ENCODE measurements at regions not wholly inside any gene's neighbourhood (a gene's known extent, or its start where the extent isn't known, plus 50 kb on each side); places are given as distances from the start of the nearest gene placed in this dataset.
"Not testable (repeated sequence)": the region's sequence is repeated elsewhere in the genome, so short reads cannot be mapped to it uniquely, and the experiment has no call there.

DNA sequence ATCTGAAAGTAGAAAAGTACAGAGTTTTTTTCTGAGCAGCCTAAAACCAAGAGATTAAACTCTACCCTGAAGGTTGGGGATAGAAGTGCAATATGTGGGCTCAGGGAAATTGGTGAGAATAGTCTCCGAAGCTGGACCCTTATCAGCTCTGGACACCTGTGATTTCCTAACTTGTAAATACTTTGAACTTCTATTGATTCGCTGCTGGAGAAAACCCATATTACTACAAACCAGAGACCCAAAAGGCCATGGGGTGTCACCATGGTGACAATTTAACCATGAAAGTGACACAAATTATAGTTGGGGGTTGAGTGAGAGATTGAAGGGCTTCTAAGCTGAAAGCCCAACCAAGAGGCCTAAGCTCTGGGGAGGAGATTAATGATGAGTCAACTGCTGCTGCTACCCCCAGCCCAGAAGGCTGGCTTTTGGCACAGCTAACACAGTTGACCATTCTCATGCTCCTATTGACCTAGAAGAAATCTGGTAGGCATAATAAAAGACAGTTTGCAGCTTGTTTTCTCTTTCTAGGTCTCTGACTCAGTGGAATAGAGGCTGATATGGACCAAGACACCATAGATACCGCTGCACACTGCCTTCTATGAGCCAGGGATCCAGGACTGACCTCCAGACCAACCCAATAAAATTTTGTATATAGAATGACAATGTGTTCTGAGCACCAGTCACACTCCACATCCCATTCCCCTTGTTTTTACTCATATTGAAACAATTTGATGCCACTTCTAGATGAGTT, 131.9 kb upstream of the FNDC3A start:
- DNase-seq, result no peak

DNA sequence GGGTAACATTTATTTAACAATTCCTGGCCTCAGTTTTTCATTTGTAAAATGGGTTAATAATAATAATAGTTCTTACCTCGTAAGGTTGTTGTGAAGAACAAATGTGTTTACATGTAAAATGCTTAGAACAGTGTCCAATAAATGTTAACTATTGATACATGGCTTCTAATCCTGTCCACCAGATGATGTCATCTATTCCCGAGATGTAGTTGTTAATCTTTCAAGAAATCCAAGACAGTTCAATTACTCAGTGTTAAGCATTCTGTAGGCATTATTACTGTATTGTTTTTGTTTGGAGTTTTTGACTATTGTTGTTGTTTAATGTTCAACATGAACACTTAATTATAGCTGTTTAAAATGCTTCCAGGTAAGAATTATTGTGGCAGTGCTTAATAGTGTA, 131.0 kb upstream of the FNDC3A start:
- DNase-seq, result no peak

DNA sequence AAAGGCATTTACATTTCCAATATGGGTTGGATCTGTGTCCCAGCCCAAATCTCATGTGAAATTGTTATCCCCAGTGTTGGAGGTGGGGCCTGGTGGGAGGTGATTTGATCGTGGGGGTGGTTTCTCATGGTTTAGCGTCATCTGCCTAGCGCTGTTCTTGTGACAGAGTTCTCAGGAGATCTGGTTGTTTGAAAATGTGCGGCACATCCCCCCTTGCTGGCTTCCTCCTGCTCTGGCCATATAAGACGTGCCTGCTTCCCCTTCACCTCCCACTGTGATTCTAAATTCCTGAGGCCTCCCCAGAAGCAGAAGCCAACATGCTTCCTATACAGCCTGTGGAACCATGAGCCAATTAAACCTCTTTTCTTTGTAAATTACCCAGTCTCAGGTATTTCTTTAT, 126.2 kb upstream of the FNDC3A start:
- no peak for DNase-seq

DNA sequence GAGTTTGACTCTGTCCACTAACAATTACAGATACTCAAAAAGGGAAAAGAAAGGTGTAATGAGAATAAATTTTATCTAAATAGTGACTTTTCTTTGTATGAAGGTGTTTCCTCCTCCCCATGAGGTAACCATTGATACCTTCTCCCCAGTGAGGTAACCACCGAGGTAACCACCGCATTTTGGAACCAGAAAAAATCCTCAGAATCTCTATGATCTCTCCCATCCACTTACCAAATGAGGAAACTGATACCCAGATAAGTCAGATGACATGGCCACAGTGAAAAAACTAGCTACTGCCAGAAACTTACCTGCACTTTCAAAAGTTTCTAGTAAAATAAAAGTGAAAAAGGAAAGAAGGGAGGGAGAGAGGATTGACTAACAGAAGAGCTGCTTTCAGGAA, 124.0 kb upstream of the FNDC3A start:
- no peak for DNase-seq

DNA sequence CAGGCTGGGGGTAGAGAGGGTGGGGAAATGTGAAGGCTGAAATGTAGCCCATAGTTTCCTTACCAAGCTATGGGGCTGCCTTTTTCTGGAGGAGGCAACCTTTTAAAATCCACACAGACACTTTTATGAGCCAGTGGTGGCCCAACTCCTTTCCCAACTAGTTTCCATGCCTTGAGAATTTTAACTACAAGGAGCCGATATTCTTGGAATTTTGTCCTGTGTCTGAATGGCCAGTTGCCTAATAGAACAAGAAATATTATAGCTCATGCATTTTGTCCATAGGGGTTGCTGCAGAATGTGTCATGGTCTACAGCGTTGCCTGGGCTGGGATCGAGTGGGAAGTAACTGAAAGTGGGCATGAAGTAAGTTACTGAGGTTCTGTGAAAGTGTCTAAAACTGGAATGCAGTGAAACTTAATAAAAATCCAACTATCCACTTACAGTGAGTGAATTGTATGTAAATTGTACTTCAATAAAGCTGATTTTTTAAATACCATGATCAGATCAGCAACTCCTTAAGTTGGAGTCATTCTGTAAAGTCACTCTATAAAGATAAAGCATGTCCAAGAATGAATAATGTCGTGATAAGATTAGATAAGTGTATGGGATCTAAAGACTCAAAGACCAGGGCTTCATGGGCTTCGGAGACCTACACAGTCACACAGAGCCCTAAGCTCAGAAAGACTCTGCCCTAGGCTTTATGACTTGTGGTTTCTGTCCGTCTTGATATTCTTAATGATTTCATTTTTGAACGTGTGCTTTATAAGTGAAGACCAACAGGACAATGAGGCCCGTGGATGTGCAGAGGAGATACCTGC, 122.6 kb upstream of the FNDC3A start:
- DNase-seq, result no peak

DNA sequence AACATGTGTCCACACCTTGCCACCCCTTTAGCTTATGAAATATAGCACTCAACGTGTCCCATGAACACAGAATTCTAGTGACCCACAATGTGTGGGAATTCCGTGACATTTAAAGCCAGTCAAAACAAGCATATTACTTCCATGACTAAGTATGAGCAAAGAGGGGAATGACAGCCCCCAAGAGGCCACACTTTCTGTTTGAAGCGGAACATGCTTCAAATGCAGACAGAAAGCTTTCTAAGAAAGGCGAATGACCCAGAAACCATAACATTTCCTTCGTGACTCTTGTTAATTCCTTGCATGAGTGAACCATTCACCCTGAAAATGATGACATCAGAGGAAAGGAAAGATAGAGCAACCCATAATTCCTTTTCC, 122.0 kb upstream of the FNDC3A start:
- no peak for DNase-seq

DNA sequence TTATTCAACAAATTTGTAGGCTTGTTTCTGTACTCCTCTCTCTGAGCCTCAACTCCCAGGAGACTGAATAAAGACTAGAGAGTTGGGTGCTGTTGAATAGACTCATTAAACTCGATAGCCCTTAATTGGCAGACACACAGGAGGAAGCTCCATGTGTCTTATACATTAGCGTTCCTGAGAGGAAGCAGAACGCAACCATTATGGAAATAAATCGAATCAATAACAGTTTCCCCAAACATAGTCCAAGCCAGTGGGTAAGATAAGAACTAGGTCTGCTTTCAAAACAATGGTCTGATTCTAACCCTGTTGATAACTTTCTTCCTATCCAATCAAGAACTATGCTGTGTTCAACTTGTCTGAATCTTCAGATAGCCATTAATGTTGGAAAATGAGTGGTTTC, 118.1 kb upstream of the FNDC3A start:
- no peak for DNase-seq

DNA sequence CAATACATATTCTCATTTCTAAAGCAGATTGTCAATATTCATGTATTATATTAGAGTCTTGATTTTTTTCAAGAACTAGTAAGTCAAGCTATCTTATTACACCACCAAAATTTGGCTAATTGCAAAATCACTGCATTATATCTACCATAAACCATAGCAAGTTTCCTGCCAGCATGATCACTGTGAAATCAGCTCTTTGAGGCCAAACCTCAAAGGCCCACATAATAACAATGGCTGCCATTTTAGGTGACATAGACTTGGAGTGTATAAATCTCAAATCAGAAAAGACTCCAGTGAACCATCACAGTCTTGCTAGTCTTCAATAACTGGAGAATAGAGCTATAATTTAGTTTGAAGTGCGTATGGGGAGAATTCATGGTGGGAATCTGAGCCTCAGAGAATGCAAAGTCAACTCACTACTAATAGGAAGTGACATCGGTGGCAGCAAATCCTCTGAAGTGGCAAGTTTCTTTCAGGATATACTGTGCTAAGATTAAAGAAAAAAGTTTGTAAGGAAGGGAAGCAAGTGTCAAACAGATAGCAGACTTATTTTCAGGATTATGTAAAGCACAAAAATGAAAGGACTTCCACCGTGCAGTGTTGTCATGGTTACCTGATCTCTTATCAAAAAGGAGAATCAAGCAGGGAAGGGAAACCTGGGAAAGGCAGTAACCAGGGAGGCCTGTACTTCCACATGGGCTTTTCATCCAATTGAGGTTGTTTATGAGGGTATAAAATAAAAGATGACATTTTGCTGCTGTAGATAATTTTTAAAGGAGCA, 117.4 kb upstream of the FNDC3A start:
- DNase-seq, result no peak

DNA sequence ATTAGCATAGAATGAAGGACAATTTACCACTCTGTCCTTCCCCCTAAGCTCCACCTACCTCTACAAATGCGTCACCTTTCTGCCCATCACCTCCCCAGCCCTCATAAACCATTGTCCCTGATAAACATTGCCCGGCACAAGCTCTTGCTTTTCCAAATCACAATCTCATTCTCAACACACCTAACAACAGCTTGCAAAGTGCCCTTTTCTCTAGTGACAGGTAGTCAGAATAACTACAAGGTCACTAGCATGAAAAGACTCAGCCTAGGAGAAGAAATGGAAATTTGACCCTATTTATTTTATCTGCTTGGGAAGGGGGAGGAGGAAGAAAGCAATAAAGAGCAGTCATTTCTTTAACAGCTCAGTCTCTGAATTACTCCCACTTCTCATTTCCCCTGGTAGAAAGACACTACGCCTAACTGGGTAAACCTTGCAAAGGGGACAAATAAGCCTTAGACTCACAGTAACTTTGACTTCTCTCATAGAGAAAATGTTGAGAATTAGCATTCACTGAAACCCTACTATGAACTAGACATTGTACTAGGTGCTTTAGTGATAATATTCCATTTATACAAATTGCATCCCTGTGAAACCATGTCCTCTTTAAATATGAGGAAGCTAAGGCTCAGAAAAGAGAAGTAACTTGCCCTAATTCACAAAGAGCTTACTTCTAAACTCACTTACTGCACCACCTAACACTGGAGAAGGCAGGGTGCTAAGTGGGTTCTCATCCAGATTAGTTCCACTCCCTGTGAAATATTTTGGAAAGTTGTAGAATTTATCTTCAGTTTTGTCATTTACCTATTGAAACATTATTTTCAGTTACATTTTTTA, 116.2 kb upstream of the FNDC3A start:
- DNase-seq, result no peak

DNA sequence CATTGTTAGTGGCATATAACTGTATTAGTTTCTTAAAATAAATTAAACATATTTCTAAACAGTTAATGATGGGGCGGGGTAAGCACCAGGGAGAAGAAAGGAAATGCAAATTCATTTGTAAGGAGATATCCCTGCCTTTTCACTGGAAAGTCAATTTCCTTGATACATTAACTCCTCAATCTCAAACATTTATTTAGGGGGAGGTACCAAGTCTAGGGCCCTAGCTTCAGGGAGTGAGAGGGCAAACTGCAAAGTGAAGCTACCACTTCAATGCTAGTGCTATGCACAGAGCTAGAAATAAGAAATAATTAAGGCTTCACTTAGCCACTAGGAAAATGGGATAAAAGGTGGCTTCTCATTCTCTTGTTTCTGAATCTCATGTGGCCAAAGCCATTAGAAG, 115.3 kb upstream of the FNDC3A start:
- DNase-seq, result no peak

DNA sequence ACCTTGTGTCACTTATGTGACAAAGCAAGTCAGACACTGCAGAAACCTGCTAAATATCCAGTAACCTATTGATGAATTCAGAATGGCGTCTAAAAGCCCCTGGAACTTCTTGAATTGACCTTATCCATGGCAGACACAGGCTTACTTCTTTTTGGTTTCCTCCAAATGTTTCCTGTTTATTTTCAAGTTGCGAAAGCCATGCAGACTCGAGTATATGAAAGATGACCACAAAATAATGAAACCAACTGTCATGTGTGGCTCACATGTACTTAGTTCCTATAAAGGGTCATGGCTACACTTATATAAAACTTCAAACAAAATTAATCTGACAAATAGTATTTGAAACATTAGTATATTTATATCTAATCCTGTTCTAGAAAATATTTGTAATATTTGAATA, 113.1 kb upstream of the FNDC3A start:
- no peak for DNase-seq

DNA sequence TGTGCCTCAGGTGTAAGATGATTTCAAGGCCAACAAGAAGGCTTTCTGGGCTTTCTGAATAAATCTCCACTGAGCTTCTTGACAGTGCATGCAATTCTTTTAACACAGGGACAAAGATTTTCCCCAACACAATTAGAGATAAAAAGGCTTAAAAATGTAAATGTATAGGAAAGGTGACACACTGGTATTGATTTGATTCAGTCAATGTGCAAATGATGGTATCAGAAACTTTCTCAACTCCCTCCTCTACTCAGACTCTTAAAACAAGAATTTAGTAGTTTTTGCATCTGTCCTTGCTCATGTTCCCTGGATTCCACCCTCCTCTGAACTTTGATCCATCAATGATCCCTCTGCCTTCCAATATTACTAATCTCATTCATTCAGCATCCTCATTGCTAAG, 111.6 kb upstream of the FNDC3A start:
- no peak for DNase-seq

DNA sequence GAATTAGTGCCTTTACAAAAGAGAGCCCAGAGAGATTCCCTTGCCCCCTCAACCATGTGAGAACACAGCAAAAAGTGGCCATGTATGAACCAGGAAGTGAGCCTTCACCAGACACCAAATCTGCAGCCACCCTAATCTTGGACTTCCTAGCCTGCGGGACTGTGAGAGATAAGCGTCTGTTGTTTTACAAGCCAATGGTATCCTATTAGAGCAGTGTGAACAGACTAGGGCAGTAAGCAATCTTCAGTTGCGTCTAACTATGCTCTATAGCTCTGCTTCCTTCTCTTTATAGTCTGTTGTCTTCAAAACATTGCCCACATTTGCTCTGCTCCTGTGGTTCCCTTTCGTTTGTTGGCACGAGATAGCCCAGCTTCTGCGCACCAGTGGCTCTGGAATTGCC, 109.5 kb upstream of the FNDC3A start:
- DNase-seq, result no peak

DNA sequence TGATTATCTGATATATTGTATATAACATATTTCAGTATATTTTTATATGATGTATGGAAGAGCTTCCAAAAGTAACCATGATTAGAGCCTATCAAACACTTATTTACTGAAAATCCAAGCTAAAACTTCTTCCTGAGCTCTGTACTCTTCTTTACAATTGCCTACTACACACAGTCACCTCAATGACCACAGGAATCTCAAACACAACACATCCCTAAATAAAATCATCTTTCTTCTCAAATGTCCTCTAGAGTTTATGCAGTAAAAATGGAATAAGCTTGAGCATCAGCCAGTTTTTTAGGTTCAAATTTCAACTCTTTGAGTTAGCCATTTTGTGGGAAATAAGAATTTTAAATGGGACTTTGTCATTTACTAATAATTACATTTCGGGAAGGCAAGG, 102.6 kb upstream of the FNDC3A start:
- no peak for DNase-seq

DNA sequence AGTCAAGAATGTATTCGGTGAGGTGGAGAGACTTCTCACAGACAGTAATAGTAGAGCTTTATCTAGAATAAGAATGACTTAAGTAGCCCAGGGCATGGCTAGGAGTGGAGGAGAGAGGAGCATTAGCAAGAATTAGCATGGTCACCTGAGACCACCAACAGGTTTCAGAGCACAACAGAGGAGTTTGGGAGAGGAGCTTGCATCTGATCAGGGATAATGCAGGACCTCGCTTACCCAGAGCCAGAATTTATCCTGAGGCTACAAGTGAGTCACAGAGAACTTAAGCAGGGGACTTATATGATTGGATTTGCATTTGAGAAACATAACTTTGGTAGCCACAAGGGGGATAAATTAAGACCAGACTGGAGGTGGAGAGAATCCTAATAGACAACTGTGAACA, 102.1 kb upstream of the FNDC3A start:
- no peak for DNase-seq

DNA sequence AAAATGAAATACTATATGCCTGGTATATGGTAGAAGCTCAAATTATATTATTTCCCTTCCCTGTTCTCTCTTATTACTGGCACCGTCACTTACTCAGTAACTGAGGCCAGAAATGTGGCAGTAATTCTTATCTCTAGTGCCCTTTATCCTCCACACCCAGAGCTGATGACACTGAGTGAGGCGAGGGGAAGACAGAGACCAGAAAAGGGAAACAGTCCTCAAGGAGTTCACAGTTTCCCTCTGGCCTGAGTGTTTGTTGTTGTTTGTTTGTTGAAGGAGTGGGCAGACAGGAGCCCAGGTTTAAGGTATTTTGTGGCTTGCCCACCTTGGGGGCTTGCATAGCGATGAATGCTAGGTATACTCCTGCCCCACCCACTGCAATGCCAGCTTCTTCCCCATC, 101.5 kb upstream of the FNDC3A start:
- no peak for DNase-seq

DNA sequence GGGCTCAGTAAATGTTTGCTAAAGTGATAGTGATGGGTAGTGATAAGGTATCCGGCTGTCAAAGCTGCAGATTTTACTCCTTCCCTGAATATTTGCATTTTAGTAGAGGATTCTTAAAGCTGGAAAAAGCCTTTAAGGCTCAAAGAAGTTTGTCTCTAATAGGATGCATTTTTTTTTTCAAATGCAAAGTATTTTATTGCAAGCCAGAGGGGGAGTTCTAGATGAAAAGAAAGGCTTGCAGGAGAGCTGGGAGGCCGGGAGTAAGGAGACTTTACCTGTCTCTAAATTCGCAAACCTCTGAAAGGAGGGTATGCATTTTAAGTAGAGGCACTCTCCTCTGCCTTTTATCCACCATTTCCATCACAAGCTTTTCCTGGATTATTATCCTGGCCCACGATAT, 100.7 kb upstream of the FNDC3A start:
- no peak for DNase-seq

DNA sequence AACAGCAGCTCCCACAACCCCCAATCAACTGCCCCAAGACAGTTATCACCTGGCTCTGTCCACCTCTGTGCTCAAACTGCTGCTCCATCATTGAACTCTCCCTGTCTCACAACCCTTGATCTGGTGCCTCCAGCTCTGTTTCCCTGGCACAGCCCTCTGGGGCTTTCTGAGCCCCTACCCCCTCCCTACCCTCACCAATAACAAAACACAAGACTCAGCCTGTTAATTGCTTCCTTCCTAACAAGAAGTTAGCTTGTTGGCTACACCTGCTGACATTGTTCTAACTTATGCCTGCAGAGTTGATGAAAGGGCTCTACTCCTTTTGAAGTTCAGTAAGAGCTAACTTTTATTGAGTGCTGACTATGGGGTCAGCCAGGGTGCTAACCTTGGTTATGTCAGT, 99.4 kb upstream of the FNDC3A start:
- no peak for DNase-seq

DNA sequence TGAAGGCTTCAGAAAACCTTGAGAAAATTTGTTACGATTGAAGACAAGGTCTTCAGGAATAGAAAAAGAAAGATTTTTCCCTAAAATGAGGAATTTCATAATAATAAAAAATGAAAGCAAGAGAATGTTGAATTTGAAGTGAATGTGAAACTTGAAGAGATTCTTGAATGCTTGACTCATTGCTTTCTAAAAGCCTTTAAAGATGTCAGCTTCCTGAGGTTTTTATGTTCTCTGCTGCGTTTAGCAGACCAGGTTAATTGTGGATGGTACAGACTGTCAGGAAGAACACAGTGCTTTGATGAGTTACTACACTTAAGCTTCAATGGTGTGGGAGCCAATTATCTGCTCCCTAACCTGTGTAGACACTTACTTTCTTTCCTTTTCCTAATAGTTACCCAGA, 96.3 kb upstream of the FNDC3A start:
- no peak for DNase-seq

DNA sequence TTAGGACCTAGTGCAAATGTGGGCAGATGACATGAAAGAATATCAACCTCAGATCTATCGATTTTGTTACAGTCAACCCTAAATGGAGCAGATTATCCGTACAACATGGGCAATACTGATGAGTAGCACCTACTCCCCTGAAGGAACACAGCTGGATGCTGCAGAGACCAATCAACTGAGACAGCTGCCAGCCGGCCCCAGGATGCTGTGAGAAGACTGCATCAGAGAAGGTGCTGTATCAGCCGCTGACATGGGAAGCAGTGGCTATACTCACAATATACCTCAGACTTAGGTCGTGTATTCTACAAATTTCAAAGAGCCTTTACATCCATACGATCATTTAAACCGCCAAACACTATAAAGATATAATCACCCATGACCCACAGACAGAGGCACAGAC, 95.9 kb upstream of the FNDC3A start:
- no peak for DNase-seq

DNA sequence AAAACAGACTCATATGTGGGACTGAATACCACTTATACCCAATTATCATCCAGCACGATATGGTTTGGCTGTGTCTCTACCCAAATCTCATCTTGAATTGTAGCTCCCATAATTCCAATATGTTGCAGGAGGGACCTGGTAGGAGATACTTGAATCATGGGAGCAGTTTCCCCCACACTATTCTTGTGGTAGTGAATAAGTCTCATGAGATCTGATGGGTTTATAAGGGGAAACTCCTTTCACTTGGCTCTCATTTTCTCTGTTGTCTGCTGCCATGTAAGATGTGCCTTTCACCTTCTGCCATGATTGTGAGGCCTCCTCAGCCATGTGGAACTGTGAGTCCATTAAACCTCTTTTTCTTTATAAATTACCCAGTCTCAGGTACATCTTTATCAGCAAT, 91.9 kb upstream of the FNDC3A start:
- not testable (repeated sequence) for DNase-seq

DNA sequence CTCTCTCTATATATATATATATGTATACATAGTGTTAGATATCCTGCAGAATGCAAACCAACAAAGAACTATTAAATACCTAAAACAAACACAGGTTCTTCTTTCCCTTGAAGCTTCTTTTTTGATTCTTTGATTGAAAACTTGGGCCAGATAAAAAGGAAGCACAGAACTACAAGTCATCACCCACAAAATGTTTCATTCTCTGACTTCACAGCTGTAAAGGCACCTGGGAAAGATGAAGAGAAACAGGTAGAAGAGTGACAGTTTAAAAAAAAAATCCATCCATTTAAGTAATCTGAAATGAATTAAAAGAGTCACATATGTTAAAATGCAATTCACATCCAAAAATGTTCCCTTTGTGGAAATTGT, 90.7 kb upstream of the FNDC3A start:
- no peak for DNase-seq
